SK-N-SH (cell line): ENCODE measurements at regions not wholly inside any gene's neighbourhood (a gene's known extent, or its start where the extent isn't known, plus 50 kb on each side); places are given as distances from the start of the nearest gene placed in this dataset.
"Not testable (repeated sequence)": the region's sequence is repeated elsewhere in the genome, so short reads cannot be mapped to it uniquely, and the experiment has no call there.

Experiments used
- CHD2 ChIP-seq: fragments of 150-350 bp; IDR thresholded peaks from 2 replicates; pipeline ENCODE4 v1.6.1; 2018; ENCODE audit warnings: low read length; ENCODE audit not compliant: partially characterized antibody
- EZH2phosphoT487 ChIP-seq: fragments of 200-600 bp; sonication (generic); IDR thresholded peaks from 2 replicates; pipeline ENCODE4 v1.6.1; 2017; ENCODE audit warnings: low read depth, mixed run types, mild to moderate bottlenecking, antibody characterized with exemption, moderate library complexity, borderline replicate concordance
- MAX ChIP-seq: IDR thresholded peaks from 2 replicates; pipeline ENCODE4 v1.4.0; 2012; ENCODE audit warnings: low read depth
- MXI1 ChIP-seq: IDR thresholded peaks from 2 replicates; pipeline ENCODE4 v1.6.1; 2012; ENCODE audit warnings: mild to moderate bottlenecking, low read depth, low read length, improper control_type of control experiment
- NFIC ChIP-seq: IDR thresholded peaks from 2 replicates; pipeline ENCODE4 v1.4.0; 2012; ENCODE audit warnings: borderline replicate concordance
- NRF1 ChIP-seq: IDR thresholded peaks from 2 replicates; pipeline ENCODE4 v1.6.1; 2012; ENCODE audit warnings: low read depth, mild to moderate bottlenecking, low read length
- RAD21 ChIP-seq: IDR thresholded peaks from 2 replicates; pipeline ENCODE4 v1.6.1; 2012; ENCODE audit warnings: mild to moderate bottlenecking, low read length
- REST ChIP-seq: IDR thresholded peaks from 2 replicates; pipeline ENCODE4 v1.6.1; 2012; ENCODE audit warnings: mild to moderate bottlenecking, low read depth, low read length, moderate library complexity
- RXRA ChIP-seq: IDR thresholded peaks from 2 replicates; pipeline ENCODE4 v1.4.0; 2012; ENCODE audit warnings: low read depth, mild to moderate bottlenecking, borderline replicate concordance
- SIN3A ChIP-seq: IDR thresholded peaks from 2 replicates; pipeline ENCODE4 v1.6.1; 2012; ENCODE audit warnings: low read depth, mild to moderate bottlenecking, low read length, moderate library complexity, borderline replicate concordance
- TCF12 ChIP-seq: IDR thresholded peaks from 2 replicates; pipeline ENCODE4 v1.4.0; 2012
- USF1 ChIP-seq: IDR thresholded peaks from 2 replicates; pipeline ENCODE4 v1.4.0; 2012; ENCODE audit warnings: low read depth, borderline replicate concordance
- YY1 ChIP-seq: IDR thresholded peaks from 2 replicates; pipeline ENCODE4 v1.4.0; 2012; ENCODE audit warnings: low read depth, mild to moderate bottlenecking
- TF ChIP-seq, protein P1 (sequence below): fragments of 200-600 bp; sonication (generic); IDR thresholded peaks from 2 replicates; pipeline ENCODE4 v1.6.1; 2017; ENCODE audit warnings: antibody characterized with exemption, mild to moderate bottlenecking, moderate library complexity

DNA sequence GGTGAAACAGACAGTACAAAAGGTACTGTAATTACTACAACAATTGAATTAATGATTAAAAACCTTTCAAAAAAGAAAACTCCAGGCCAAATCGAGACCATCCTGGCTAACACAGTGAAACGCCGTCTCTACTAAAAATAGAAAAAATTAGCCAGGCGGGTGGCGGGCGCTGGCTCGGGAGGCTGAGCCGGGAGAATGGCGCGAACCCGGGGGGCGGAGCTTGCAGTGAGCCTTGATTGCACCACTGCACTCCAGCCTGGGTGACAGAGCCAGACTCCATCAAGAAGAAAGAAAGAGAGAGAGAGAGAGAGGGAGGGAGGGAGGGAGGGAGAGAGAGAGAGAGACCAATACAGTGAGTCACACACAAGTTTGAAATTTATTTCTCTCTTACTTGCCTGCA, 111.0 kb upstream of the NLGN1 start:
- TF ChIP-seq, protein P1, sequence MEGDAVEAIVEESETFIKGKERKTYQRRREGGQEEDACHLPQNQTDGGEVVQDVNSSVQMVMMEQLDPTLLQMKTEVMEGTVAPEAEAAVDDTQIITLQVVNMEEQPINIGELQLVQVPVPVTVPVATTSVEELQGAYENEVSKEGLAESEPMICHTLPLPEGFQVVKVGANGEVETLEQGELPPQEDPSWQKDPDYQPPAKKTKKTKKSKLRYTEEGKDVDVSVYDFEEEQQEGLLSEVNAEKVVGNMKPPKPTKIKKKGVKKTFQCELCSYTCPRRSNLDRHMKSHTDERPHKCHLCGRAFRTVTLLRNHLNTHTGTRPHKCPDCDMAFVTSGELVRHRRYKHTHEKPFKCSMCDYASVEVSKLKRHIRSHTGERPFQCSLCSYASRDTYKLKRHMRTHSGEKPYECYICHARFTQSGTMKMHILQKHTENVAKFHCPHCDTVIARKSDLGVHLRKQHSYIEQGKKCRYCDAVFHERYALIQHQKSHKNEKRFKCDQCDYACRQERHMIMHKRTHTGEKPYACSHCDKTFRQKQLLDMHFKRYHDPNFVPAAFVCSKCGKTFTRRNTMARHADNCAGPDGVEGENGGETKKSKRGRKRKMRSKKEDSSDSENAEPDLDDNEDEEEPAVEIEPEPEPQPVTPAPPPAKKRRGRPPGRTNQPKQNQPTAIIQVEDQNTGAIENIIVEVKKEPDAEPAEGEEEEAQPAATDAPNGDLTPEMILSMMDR: not testable (repeated sequence)
- not testable (repeated sequence) for TF ChIP-seq CHD2, NRF1, TCF12, NFIC, SIN3A, RAD21, MXI1, REST, RXRA, MAX, USF1, YY1, EZH2phosphoT487
